ENCODE measurements at regions not wholly inside any gene's neighbourhood (a gene's known extent, or its start where the extent isn't known, plus 50 kb on each side); places are given as distances from the start of the nearest gene placed in this dataset.

DNA sequence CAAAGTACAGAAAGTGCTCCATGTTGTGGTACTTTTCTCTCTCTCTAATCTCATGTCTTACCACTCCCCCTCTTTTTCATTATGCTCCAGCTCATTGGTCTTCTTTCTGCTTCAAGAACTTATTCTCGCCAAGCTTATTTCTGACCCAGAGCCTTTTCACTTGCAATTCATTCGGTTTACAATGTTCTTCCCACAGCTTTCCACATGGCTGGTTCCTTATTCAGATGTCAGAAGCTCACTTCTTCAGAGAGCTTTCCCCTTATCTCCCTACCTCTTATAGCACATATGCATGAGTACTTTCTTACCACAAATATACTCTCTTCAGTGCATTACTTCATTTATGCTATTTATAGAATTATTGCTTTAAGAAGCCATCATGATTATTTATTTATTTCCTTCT lies 338.8 kb upstream of the ATP10B start:
- TF ChIP-seq, protein P1, sequence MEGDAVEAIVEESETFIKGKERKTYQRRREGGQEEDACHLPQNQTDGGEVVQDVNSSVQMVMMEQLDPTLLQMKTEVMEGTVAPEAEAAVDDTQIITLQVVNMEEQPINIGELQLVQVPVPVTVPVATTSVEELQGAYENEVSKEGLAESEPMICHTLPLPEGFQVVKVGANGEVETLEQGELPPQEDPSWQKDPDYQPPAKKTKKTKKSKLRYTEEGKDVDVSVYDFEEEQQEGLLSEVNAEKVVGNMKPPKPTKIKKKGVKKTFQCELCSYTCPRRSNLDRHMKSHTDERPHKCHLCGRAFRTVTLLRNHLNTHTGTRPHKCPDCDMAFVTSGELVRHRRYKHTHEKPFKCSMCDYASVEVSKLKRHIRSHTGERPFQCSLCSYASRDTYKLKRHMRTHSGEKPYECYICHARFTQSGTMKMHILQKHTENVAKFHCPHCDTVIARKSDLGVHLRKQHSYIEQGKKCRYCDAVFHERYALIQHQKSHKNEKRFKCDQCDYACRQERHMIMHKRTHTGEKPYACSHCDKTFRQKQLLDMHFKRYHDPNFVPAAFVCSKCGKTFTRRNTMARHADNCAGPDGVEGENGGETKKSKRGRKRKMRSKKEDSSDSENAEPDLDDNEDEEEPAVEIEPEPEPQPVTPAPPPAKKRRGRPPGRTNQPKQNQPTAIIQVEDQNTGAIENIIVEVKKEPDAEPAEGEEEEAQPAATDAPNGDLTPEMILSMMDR (IDR thresholded peaks at IDR 0.05 in 8 of 11, conservative IDR thresholded peaks at IDR 0.05 in 3 of 11) = no peak
- no peak for TF ChIP-seq POLR2A (IDR thresholded peaks at IDR 0.05)

Measured in spleen (tissue), 7 donors.